Fibroblast of lung (primary cell): ENCODE measurements at regions not wholly inside any gene's neighbourhood (a gene's known extent, or its start where the extent isn't known, plus 50 kb on each side); places are given as distances from the start of the nearest gene placed in this dataset.

Source experiments
- DNase-seq, 2 donors: peaks; one replicate each; pipeline versions ENCODE4 v3.0.0 to v3.0.0-alpha.2; 2010; ENCODE audit warnings: low read depth in 2 of 2
- H2AFZ ChIP-seq: 2 replicates; pipeline ENCODE4 v1.5.1; 2012; ENCODE audit warnings: low read length, control low read depth, inconsistent platforms
- H3K27ac ChIP-seq: 2 replicates; pipeline ENCODE4 v1.5.1; 2011; ENCODE audit warnings: low read length, control low read depth; ENCODE audit not compliant: insufficient read depth
- H3K27me3 ChIP-seq: 2 replicates; pipeline ENCODE4 v1.5.1; 2011; ENCODE audit warnings: mild to moderate bottlenecking, low read length; ENCODE audit not compliant: control insufficient read depth, insufficient read depth
- H3K36me3 ChIP-seq: 2 replicates; pipeline ENCODE4 v1.5.1; 2011; ENCODE audit warnings: low read length; ENCODE audit not compliant: control insufficient read depth, insufficient read depth
- H3K4me1 ChIP-seq: 2 replicates; pipeline ENCODE4 v1.5.1; 2011; ENCODE audit warnings: low read length; ENCODE audit not compliant: control insufficient read depth, insufficient read depth; ENCODE audit errors: extremely low read depth
- H3K4me2 ChIP-seq: 2 replicates; pipeline ENCODE4 v1.5.1; 2011; ENCODE audit warnings: low read length, control low read depth; ENCODE audit not compliant: insufficient read depth; ENCODE audit errors: extremely low read depth
- H3K4me3 ChIP-seq, 4 experiments: fragments of 200-600 bp in 1 of 4; sonication (generic) in 1 of 4; replicated peaks in 1 of 4; 2 replicates each; pipeline ENCODE4 v1.5.1; 2011 to 2016; ENCODE audit warnings: low read length in 4 of 4, low read depth in 3 of 4, mild to moderate bottlenecking in 3 of 4, control low read depth in 2 of 4, inconsistent platforms in 1 of 4, mixed read lengths in 1 of 4; ENCODE audit not compliant: insufficient read depth in 1 of 4; ENCODE audit errors: control extremely low read depth in 1 of 4
- H3K79me2 ChIP-seq: 2 replicates; pipeline ENCODE4 v1.5.1; 2012; ENCODE audit warnings: mild to moderate bottlenecking, low read length, inconsistent platforms; ENCODE audit not compliant: control insufficient read depth, insufficient read depth
- H3K9ac ChIP-seq: 2 replicates; pipeline ENCODE4 v1.5.1; 2011; ENCODE audit warnings: mild to moderate bottlenecking, low read length, control low read depth; ENCODE audit not compliant: insufficient read depth
- H3K9me3 ChIP-seq: 2 replicates; pipeline ENCODE4 v1.5.1; 2012; ENCODE audit warnings: low read depth, low read length; ENCODE audit not compliant: control insufficient read depth, insufficient read depth
- H4K20me1 ChIP-seq: 2 replicates; pipeline ENCODE4 v1.5.1; 2011; ENCODE audit warnings: low read length; ENCODE audit not compliant: control insufficient read depth, insufficient read depth; ENCODE audit errors: extremely low read depth
- CTCF ChIP-seq, 2 donors: IDR thresholded peaks in 1 of 2; conservative IDR thresholded peaks in 1 of 2; 1 replicate in 1 of 2; 2 replicates in 1 of 2; pipeline ENCODE4 v1.5.1; 2011 to 2012; ENCODE audit warnings: low read length in 2 of 2, control low read depth in 1 of 2, inconsistent platforms in 1 of 2, low read depth in 1 of 2, mild to moderate bottlenecking in 1 of 2
- EZH2 ChIP-seq: IDR thresholded peaks from 2 replicates; pipeline ENCODE4 v1.5.1; 2012; ENCODE audit warnings: low read length, control low read depth, mild to moderate bottlenecking; ENCODE audit errors: missing control alignments

GRCh38 chr14:29475641-29476040 lies 452.0 kb downstream of the PRKD1 start:
- Histone ChIP-seq H3K36me3 (no peaks in the 10 kb centered on the region), H3K9me3 (no peaks in the 10 kb centered on the region), H4K20me1 (no peaks in the 10 kb centered on the region), H3K27ac (no peak overlapping the region), H3K4me1 (no peaks in the 10 kb centered on the region), H3K4me2 (no peak overlapping the region), H3K4me3 (no peak overlapping the region), H3K27me3 (no peaks in the 10 kb centered on the region), H3K79me2 (no peaks in the 10 kb centered on the region), H2AFZ (no peak overlapping the region), H3K9ac (no peak overlapping the region)
- TF ChIP-seq CTCF (conservative IDR thresholded peaks at IDR 0.05 in 1 of 2, IDR thresholded peaks at IDR 0.05 in 1 of 2; ENCODE audit: low read depth in 1 of 2, low read length in 2 of 2) = no peak
- no peak for TF ChIP-seq EZH2
- no peak for DNase-seq

GRCh38 chr14:29486132-29486531 lies 441.5 kb downstream of the PRKD1 start:
- H3K27ac ChIP-seq = no peak overlapping the region
- H3K4me1 ChIP-seq = no peaks in the 10 kb centered on the region
- DNase-seq = peak in 1 of 2 donors; percentile 3
- no peaks in the 10 kb centered on the region for H3K79me2 ChIP-seq
- H3K27me3 ChIP-seq = no peaks in the 10 kb centered on the region
- no peak overlapping the region for H3K4me3 ChIP-seq
- no peak for TF ChIP-seq CTCF (conservative IDR thresholded peaks at IDR 0.05 in 1 of 2, IDR thresholded peaks at IDR 0.05 in 1 of 2; ENCODE audit: low read depth in 1 of 2, low read length in 2 of 2)
- no peak for TF ChIP-seq EZH2
- no peaks in the 10 kb centered on the region for H4K20me1 ChIP-seq
- no peak overlapping the region for H3K4me2 ChIP-seq
- no peak overlapping the region for H2AFZ ChIP-seq
- H3K9me3 ChIP-seq = no peaks in the 10 kb centered on the region
- H3K9ac ChIP-seq = no peak overlapping the region
- no peaks in the 10 kb centered on the region for H3K36me3 ChIP-seq

- no peaks in the 10 kb centered on the region for H3K79me2 ChIP-seq
- H3K9me3 ChIP-seq = no peaks in the 10 kb centered on the region
- H3K36me3 ChIP-seq = no peaks in the 10 kb centered on the region
- no peak overlapping the region for H3K27ac ChIP-seq
- no peak overlapping the region for H2AFZ ChIP-seq
- H3K4me3 ChIP-seq = no peak overlapping the region
- no peak overlapping the region for H3K9ac ChIP-seq
- H3K4me2 ChIP-seq = no peak overlapping the region
- no peak for DNase-seq
- no peaks in the 10 kb centered on the region for H4K20me1 ChIP-seq
- no peaks in the 10 kb centered on the region for H3K27me3 ChIP-seq
- H3K4me1 ChIP-seq = no peaks in the 10 kb centered on the region
- TF ChIP-seq EZH2 (no peak), CTCF (conservative IDR thresholded peaks at IDR 0.05 in 1 of 2, IDR thresholded peaks at IDR 0.05 in 1 of 2; ENCODE audit: low read depth in 1 of 2, low read length in 2 of 2) (no peak)
Observed at GRCh38 chr14:29489911-29490425, 437.7 kb downstream of the PRKD1 start.
